HCT116 (cell line): ENCODE measurements at regions not wholly inside any gene's neighbourhood (a gene's known extent, or its start where the extent isn't known, plus 50 kb on each side); places are given as distances from the start of the nearest gene placed in this dataset.

Experiments
- CEBPB ChIP-seq: IDR thresholded peaks from 2 replicates; pipeline ENCODE4 v1.6.1; 2012; ENCODE audit warnings: low read depth
- TF ChIP-seq, protein P1 (sequence below), 3 experiments: fragments of 200-600 bp in 1 of 3; sonication (generic) in 1 of 3; IDR thresholded peaks in 2 of 3; conservative IDR thresholded peaks in 1 of 3; 2 replicates each; pipeline ENCODE4 v1.5.1; 2012 to 2017; ENCODE audit warnings: low read depth in 2 of 3, low read length in 2 of 3, antibody characterized with exemption in 1 of 3, borderline replicate concordance in 1 of 3, control low read depth in 1 of 3, mild to moderate bottlenecking in 1 of 3, mixed read lengths in 1 of 3, mixed run types in 1 of 3, moderate library complexity in 1 of 3; ENCODE audit not compliant: insufficient read depth in 1 of 3

DNA sequence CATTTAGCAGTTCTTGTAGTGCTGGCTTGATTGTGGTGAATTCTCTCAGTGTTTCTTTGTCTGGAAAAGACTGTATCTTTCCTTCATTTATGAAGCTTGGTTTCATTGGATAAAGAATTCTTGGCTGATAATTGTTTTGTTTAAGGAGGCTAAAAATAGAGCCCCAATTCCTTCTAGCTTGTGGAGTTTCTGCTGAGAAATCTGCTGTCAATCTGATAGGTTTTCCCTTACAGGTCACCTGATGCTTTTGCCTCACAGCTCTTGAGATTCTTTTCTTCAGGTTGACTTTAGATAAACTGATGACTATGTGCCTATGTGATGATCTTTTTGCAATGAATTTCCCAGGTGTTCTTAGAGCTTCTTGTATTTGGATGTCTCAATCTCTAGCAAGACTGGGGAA is 1508.5 kb upstream of the FLRT2 start:
- TF ChIP-seq, protein P1, sequence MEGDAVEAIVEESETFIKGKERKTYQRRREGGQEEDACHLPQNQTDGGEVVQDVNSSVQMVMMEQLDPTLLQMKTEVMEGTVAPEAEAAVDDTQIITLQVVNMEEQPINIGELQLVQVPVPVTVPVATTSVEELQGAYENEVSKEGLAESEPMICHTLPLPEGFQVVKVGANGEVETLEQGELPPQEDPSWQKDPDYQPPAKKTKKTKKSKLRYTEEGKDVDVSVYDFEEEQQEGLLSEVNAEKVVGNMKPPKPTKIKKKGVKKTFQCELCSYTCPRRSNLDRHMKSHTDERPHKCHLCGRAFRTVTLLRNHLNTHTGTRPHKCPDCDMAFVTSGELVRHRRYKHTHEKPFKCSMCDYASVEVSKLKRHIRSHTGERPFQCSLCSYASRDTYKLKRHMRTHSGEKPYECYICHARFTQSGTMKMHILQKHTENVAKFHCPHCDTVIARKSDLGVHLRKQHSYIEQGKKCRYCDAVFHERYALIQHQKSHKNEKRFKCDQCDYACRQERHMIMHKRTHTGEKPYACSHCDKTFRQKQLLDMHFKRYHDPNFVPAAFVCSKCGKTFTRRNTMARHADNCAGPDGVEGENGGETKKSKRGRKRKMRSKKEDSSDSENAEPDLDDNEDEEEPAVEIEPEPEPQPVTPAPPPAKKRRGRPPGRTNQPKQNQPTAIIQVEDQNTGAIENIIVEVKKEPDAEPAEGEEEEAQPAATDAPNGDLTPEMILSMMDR (IDR thresholded peaks at IDR 0.05 in 2 of 3, conservative IDR thresholded peaks at IDR 0.05 in 1 of 3; ENCODE audit: borderline replicate concordance in 1 of 3, insufficient read depth in 1 of 3, low read depth in 2 of 3, low read length in 2 of 3): no peak
- TF ChIP-seq CEBPB: no peak
